Chondrocyte (in vitro differentiated cells): ENCODE measurements at regions not wholly inside any gene's neighbourhood (a gene's known extent, or its start where the extent isn't known, plus 50 kb on each side); places are given as distances from the start of the nearest gene placed in this dataset.

ENCODE experiments used
- DNase-seq: peaks from one replicate; pipeline ENCODE4 v3.0.0; 2021; ENCODE audit warnings: mixed read lengths, low spot score
- H3K27ac Mint-ChIP-seq: one replicate; pipeline ENCODE4 v1.8.0; 2021; ENCODE audit warnings: mild to moderate bottlenecking, moderate library complexity, mixed read lengths; ENCODE audit not compliant: unreplicated experiment
- H3K27me3 Mint-ChIP-seq: 2 replicates; pipeline ENCODE4 v1.8.0; 2021; ENCODE audit warnings: low read depth, mixed read lengths
- H3K36me3 Mint-ChIP-seq: 2 replicates; pipeline ENCODE4 v1.8.0; 2021; ENCODE audit warnings: low read depth, mixed read lengths
- H3K4me1 Mint-ChIP-seq: 2 replicates; pipeline ENCODE4 v1.8.0; 2021; ENCODE audit warnings: low read depth, mild to moderate bottlenecking, mixed read lengths
- H3K4me3 Mint-ChIP-seq: one replicate; pipeline ENCODE4 v1.8.0; 2021; ENCODE audit warnings: mild to moderate bottlenecking, moderate library complexity, mixed read lengths; ENCODE audit not compliant: unreplicated experiment
- H3K9me3 Mint-ChIP-seq: 2 replicates; pipeline ENCODE4 v1.8.0; 2021; ENCODE audit warnings: low read depth, mixed read lengths
- CTCF ChIP-seq: fragments of 200-600 bp; sonication (generic); IDR thresholded peaks from 2 replicates; pipeline ENCODE4 v1.5.0; 2021; ENCODE audit warnings: antibody characterized with exemption, mild to moderate bottlenecking, moderate library complexity

- no peak overlapping the region for H3K27ac Mint-ChIP-seq
- no peak for DNase-seq
- no peak for TF ChIP-seq CTCF
- H3K27me3 Mint-ChIP-seq: peaks cover 17% of the 10 kb centered on the region
- no peak overlapping the region for H3K4me3 Mint-ChIP-seq
- H3K9me3 Mint-ChIP-seq: no peaks in the 10 kb centered on the region
- H3K4me1 Mint-ChIP-seq: peaks cover 6% of the 10 kb centered on the region
- no peaks in the 10 kb centered on the region for H3K36me3 Mint-ChIP-seq
Observed at GRCh38 chr4:74539044-74539790, 94.3 kb downstream of the AREG start.

- Mint-ChIP-seq H3K9me3 (no peaks in the 10 kb centered on the region), H3K36me3 (no peaks in the 10 kb centered on the region), H3K27me3 (peaks cover 13% of the 10 kb centered on the region), H3K4me3 (no peak overlapping the region), H3K27ac (no peak overlapping the region), H3K4me1 (peaks cover 6% of the 10 kb centered on the region)
- no peak for DNase-seq
- no peak for TF ChIP-seq CTCF
Observed at GRCh38 chr4:74540193-74540592, 95.3 kb downstream of the AREG start.

DNA sequence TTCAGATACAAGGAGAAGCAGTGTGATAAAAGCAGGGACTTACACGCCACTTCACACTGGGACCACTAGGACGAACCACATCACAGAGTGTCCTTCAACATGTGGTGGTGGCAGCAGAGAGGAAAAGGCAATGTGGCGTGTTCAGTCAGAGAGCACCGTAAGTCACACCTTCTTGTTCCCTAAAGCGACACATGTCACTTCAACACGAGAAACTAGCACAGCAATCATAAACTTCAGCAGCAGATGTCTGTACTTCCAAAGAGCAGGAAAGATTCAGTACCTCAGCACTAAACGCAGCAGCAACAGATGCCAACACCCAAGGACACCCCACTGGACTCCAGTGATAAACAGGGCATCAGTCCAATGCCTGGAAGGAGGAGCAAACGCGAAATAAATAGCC lies 96.7 kb downstream of the AREG start:
- no peak for TF ChIP-seq CTCF
- no peak for DNase-seq
- Mint-ChIP-seq H3K4me3 (no peak overlapping the region), H3K27me3 (peaks cover 13% of the 10 kb centered on the region), H3K36me3 (no peaks in the 10 kb centered on the region), H3K4me1 (peaks cover 6% of the 10 kb centered on the region), H3K27ac (no peak overlapping the region), H3K9me3 (no peaks in the 10 kb centered on the region)

DNA sequence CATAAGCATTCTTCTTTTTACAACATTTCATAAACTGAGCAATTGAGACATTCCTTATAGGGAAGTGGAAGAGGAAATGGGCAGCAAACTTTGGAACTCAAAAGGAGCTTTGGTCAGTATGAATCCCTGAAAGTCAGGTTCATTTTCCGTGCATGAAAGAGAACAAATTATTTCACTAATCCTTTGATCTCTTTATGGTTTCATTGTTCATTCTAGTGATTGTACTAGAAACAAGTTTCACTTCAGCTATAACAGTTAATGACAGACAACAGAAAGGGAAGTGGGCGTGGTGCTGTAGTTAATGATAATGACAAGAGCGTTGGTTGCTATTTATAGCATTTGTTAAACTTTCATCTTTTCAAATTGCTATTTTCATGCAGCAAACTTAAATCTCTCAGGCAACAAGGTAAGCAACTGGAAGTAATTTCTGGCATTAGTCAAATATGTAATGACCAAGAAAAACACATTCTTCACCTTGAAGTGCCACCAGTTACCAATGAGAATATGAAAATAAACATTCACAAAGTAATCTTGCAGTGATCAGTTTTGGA lies 98.4 kb downstream of the AREG start:
- Mint-ChIP-seq H3K4me1 (peaks cover 6% of the 10 kb centered on the region), H3K36me3 (no peaks in the 10 kb centered on the region), H3K4me3 (no peak overlapping the region), H3K27me3 (peaks cover 8% of the 10 kb centered on the region), H3K27ac (no peak overlapping the region), H3K9me3 (no peaks in the 10 kb centered on the region)
- no peak for TF ChIP-seq CTCF
- DNase-seq: no peak

DNA sequence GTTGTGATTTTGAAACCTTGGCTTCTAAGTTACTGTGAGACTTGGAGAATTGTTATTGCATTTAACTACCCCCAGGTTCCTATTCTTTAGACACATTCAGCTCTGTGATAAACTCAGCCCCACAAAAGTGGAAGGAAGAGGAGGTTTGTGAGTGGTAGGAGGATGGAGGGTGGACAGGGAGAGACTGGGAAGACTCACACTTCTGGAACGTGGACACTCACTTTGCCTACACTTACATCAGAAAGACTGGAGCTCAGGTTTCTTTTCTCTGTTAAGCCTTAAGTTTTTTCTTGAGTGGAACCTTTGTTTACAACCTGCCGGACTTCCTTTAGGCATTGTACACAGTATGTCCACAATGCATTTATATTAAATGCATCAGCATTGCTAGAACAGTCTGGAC lies 99.0 kb downstream of the AREG start:
- Mint-ChIP-seq H3K36me3 (no peaks in the 10 kb centered on the region), H3K27ac (no peak overlapping the region), H3K27me3 (peaks cover 8% of the 10 kb centered on the region), H3K9me3 (no peaks in the 10 kb centered on the region), H3K4me3 (no peak overlapping the region), H3K4me1 (peaks cover 6% of the 10 kb centered on the region)
- DNase-seq: no peak
- no peak for TF ChIP-seq CTCF
